Right lobe of liver (tissue), 6 donors: ENCODE measurements at regions not wholly inside any gene's neighbourhood (a gene's known extent, or its start where the extent isn't known, plus 50 kb on each side); places are given as distances from the start of the nearest gene placed in this dataset.
"Not testable (repeated sequence)": the region's sequence is repeated elsewhere in the genome, so short reads cannot be mapped to it uniquely, and the experiment has no call there.

Source experiments
- ATAC-seq, 4 donors: fragments of 200-7000 bp; cut with Tn5 transposase; one replicate each; pipeline ENCODE4 v1.9.1; 2020; ENCODE audit warnings: mild to moderate bottlenecking in 4 of 4, moderate library complexity in 4 of 4
- DNase-seq, 3 donors: peaks; one replicate each; pipeline ENCODE4 v3.0.0-alpha.2; 2020
- H3K27ac ChIP-seq, 3 donors: fragments of 200-600 bp; one replicate each; pipeline ENCODE4 v1.8.0; 2022
- H3K27me3 ChIP-seq, 2 donors: fragments of 200-600 bp; one replicate each; pipeline ENCODE4 v1.8.0; 2022
- H3K36me3 ChIP-seq, 4 donors: fragments of 200-600 bp; sonication (generic) in 1 of 4; one replicate each; pipeline versions ENCODE4 v1.5.1 to v1.8.0; 2017 to 2022; ENCODE audit warnings: control low read depth in 1 of 4
- H3K4me1 ChIP-seq, 4 donors: fragments of 200-600 bp; sonication (generic) in 1 of 4; one replicate each; pipeline versions ENCODE4 v1.5.1 to v1.8.0; 2017 to 2022; ENCODE audit warnings: control low read depth in 1 of 4
- H3K4me3 ChIP-seq, 3 donors: fragments of 200-600 bp; one replicate each; pipeline ENCODE4 v1.8.0; 2022
- H3K9me3 ChIP-seq, 4 donors: fragments of 200-600 bp; sonication (generic) in 1 of 4; one replicate each; pipeline versions ENCODE4 v1.5.1 to v1.8.0; 2017 to 2022; ENCODE audit warnings: control low read depth in 1 of 4
- WGBS: methylation state at CpG from one replicate; pipeline ENCODE4 v1.1.6; 2018; ENCODE audit warnings: low coverage, low lambda C conversion rate; ENCODE audit not compliant: insufficient coverage; ENCODE audit errors: missing lambda C conversion rate; 5-methylcytosine and 5-hydroxymethylcytosine counted together
- intact Hi-C, 2 donors: fragments of 100-400 bp; cut with DNase I; formaldehyde crosslinking; loops; one replicate each; pipeline versions ENCODE4 v1.11.2 to v1.14.1; 2022
- donor health status: DM: no; HTN: yes; CAD: no.
- donor health status: DM: no; HTN: no; CAD: no.
- donor health status: DM: no; HTN: no; CAD: no.
- donor health status: DM: no; HTN: yes; CAD: no.
- donor health status: DM: no; HTN: yes; CAD: no.

DNA sequence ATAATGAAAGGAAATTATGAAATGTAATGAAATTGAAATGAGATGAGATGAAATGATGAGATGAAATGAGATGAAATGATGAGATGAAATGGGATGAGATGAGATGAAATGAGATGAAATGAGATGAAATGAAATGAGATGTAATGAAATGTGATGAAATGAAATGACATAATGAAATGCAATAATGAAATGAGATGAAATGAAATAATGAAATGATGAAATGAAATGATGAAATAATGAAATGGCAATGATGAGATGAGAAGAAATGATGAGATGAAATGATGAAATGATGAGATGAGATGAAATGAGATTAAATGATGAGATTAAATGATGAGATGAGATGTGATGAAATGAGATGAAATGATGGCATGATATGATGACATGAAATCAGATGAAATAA, 2882.5 kb upstream of the TEKT4 start:
- H3K27me3 ChIP-seq, H3K36me3 ChIP-seq, ATAC-seq, H3K4me3 ChIP-seq, intact Hi-C loops, H3K9me3 ChIP-seq, H3K27ac ChIP-seq, DNase-seq, H3K4me1 ChIP-seq: not testable (repeated sequence)

DNA sequence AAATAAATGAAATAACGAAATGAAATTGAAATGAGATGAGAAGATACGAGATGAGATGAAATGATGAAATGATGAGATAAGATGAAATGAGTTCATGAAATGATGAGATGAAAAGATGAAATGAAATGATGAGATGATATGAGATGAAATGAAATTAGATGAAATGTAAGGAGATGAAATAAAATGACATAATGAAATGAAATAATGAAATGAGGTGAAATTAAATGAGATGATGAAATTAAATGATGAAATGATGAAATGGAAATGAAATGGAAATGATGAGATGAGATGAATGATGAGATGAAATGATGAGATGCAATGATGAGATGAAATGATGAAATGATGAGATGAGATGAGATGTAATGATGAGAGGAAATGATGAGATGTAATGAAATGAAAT, 2881.4 kb upstream of the TEKT4 start:
- intact Hi-C loops, result not testable (repeated sequence)

DNA sequence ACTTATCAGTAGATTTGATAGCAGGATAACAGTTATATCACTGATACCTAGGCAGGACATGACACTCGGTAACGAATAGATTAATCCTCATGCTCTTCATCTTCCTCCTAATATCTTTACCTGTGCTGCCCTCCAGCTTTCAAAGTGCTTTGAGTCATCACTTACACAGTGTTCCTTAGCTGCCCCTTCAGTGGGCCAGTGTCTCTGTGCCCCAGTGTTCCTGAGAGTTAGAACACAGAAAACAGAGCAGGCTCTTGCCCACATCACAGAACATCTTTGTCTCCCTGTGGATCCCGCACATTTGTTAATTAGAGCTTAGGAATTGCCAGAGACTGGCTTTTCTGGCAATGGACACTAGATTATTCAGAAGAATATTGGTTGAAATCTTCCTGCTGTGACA, 2864.7 kb upstream of the TEKT4 start:
- H3K4me1 ChIP-seq, DNase-seq, H3K4me3 ChIP-seq, H3K27ac ChIP-seq, H3K36me3 ChIP-seq, H3K9me3 ChIP-seq, H3K27me3 ChIP-seq, ATAC-seq, intact Hi-C loops: not testable (repeated sequence)
- 77% methylated on average over 3 of the region's 3 CpGs for WGBS

More for the DNA sequence above, 2881.4 kb upstream of the TEKT4 start:
- not testable (repeated sequence) for DNase-seq, H3K4me3 ChIP-seq, H3K9me3 ChIP-seq, H3K27ac ChIP-seq, H3K36me3 ChIP-seq, H3K27me3 ChIP-seq, ATAC-seq, H3K4me1 ChIP-seq
- WGBS, result 34% methylated on average over 2 of the region's 2 CpGs
